Activated CD4-positive, CD25-positive, alpha-beta regulatory T cell treated with anti-CD3 and anti-CD28 coated beads, Interleukin-2, amount 50 U/mL, for 72 hours (primary cell): ENCODE measurements at regions not wholly inside any gene's neighbourhood (a gene's known extent, or its start where the extent isn't known, plus 50 kb on each side); places are given as distances from the start of the nearest gene placed in this dataset.

ENCODE experiments used
- DNase-seq: peaks from one replicate; pipeline ENCODE4 v3.0.0; 2021

GRCh38 chr17:15036238-15036637 is 228.9 kb downstream of the PMP22 start:
- no peak for DNase-seq

DNA sequence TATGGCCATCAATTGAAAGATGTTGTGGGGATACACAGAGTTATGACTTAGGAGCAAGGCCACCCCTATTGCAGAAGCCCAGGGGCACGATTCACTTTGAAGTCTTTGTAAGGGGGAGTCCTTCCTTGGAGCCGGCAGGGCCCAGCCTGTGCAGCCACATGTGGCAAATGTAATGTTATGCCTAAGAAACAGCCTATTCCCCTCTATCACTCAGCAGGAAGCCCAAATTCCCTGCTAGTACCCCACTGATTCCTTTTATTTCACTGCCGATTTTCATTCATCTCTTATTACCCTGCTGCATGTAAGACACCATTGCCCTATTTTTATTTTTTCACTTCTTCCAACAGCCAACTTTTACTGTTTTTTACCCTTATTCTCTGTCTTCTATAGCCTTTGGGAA is 233.2 kb downstream of the PMP22 start:
- DNase-seq: no peak

- no peak for DNase-seq
These were observed 235.7 kb downstream of the PMP22 start for GRCh38 chr17:15029469-15029868.

DNA sequence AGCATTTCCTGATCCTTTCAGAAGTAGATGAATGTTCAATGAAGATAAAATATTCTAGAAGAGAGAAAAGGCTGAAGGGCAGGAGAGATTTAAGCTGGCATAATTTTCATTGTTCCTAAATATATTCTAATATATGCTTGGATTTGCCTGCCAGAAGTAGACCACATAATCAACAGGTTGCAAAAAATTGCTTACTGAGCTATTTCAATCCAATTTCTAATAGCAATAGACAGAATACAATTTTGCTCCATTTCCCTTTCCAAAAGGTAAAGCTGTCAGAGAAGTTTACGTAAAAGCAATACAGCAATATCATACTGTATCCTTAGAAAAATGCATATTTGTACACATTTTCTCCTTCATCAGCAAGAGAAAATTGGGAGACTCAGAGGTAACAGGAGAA is 237.3 kb downstream of the PMP22 start:
- no peak for DNase-seq

GRCh38 chr17:15026088-15026487 is 239.0 kb downstream of the PMP22 start:
- no peak for DNase-seq

DNA sequence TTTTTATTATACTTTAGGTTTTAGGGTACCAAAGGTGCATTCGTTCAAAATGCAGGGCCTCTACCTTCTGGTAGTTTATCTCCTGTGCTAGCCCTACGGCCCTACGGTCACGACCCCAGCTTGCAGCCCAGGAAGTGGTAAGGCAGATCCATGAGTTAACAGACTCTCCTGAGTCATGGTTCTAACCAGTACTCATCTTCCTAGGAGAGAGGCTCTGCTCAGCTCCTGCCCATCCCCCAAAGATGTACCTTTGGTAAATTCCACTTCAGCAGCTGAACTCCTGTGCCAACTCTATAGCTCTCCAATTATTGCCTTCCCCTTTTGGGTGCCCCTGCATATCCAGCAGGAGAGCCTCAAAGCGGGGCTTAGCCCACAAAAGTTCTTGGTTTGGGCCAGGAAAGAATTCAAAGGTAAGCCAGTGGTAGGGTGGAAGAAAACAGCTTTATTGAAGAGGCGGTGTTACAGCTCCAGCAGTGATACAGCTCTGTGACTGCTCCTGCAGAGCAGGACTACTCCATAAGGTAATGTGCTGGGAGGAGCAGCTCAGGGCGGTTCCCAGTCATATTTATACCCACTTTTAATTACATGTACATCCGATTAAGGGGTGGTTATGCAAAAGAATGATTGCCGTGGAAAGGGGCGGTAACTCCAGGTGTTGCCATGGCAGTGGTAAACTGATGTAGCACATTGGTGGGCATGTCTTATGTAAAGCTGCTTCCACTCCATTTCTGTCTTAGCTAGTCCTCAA is 241.4 kb downstream of the PMP22 start:
- no peak for DNase-seq

DNA sequence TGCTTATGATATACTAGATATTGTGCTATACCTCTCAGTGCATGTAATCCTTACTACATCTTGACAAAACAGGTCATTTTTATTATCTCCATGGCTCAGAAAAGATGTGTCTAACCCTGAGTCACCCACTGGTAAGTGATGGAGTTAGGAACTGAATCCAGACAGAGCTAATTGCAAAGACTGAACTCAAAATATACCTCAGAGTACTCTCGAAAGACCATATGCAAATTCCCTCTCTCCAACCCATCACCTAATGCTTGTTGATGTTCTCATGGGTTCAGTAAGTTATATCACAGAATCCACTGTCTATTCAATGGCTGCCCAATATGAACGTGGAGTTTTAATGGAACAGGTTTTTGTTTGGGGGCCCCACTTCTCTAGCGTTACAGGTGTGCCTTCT is 246.0 kb downstream of the PMP22 start:
- DNase-seq: no peak

GRCh38 chr17:15012351-15012980 is 252.7 kb downstream of the PMP22 start:
- no peak for DNase-seq

- no peak for DNase-seq
These were observed 256.0 kb downstream of the PMP22 start for GRCh38 chr17:15009087-15009486.

- no peak for DNase-seq
These were observed 258.0 kb downstream of the PMP22 start for GRCh38 chr17:15007147-15007553.

DNA sequence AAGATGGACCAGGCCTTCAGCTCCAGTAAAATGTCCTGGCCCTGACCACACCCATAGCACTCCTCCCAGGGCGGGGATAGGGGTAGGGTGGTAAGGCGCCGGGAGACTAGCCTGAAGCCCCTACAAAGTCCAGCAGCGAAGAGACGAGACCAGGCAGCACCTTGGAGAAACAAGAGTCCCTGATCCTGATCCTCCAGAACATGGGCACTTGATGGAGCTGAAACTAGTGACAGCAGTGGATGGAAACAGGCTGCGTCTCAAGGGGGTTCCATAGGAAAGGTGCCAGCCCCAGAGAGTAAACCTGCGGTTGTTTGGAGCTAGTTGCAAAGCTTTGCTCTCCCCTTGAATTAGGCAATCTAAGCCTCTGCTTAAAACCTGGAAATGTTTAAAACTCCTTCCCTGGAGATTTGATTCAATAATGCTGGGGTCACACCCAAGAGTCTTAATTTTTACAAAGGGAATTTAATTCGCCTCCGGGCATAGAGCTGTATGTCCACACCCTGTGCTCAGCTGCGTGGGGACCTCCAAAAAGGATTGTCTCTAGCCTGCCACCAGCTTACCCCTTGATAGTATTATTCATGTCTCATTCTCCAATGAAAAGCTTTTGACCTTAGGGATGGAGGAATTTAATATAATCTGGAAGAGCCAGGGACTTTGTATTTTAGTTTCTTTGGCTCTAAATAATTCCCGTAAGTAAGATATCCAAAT is 258.6 kb downstream of the PMP22 start:
- DNase-seq: no peak

DNA sequence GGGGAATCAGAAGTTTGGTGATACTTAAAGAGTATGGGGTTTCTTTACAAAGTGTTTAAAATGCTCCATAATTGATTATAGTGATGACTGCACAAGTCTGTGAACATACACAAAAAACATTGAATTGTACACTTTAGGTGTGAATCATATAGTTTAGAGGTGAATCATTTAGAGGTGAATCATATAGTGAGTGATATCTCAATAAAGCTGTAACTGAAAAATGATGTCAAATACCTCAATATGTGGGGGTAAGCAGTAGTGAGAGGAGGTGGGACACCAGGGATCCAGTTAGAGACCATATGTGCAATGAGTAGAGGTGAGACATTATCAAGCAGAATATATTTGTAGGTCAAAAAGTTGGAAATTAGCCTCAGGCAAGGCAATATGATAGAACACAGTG is 264.5 kb downstream of the PMP22 start:
- no peak for DNase-seq

- no peak for DNase-seq
These were observed 267.8 kb downstream of the PMP22 start for GRCh38 chr17:14997290-14997689.

GRCh38 chr17:14986127-14986526 is 279.0 kb downstream of the PMP22 start:
- no peak for DNase-seq

DNA sequence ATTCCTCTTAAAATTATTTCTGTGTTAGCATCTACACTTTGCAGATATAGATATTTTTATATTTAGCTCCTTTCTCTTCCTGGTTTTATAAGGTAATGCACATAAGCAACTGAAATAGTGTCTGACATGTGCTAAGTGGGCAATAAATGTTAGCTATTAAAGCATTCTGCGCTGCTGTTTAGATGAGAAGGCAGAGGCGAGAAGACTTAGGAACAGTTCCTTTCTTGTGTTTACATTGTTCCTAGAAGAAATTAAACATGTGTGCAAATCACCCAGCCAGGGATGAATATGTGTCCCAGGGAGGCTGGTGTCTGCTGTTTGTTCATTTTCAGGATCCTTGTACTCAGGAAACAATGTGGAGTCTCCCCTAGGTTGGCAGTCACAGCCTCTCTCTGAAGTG is 292.3 kb downstream of the PMP22 start:
- no peak for DNase-seq

DNA sequence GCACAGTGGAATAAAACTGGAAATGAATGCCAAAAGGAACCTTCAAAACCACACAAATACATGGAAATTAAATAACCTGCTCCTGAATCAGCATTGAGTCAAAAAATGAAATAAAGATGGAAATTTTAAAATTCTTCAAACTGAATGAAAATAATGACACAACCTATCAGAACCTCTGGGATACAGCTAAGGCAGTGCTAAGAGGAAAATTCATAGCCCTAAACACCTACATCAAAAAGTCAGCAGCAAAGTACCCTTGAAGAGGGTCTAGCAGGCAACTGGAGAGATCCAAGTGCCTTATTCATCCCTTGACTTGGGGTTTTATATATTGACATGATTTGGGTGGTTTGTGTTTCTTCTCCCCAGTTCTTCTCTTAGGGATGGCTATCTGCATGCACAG is 294.1 kb downstream of the PMP22 start:
- no peak for DNase-seq

DNA sequence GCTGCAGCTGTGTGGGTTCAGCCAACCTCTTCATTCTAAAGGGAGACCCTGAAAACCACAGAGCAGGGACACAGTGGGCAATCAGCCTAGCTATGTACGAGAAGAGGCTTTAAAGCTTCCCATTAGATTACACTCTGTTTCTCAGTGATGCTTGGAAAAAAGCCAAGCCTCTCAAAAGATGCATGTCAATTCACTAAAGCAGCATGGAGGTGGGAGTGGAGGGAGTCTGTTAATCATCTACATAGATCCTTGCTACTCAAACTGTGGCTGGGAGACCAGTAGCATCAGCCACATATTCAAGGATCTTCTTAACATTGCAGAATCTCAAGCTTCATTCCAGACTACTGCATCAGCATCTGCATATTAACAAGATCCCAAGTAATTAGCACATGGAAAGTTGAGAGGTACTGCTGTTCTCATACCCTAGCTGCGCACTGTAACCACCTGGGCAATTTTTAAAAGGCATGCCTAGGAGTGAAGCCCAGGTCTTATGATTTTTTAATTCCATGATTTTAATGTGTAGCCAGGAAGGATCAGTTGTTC is 305.9 kb downstream of the PMP22 start:
- DNase-seq: no peak

DNA sequence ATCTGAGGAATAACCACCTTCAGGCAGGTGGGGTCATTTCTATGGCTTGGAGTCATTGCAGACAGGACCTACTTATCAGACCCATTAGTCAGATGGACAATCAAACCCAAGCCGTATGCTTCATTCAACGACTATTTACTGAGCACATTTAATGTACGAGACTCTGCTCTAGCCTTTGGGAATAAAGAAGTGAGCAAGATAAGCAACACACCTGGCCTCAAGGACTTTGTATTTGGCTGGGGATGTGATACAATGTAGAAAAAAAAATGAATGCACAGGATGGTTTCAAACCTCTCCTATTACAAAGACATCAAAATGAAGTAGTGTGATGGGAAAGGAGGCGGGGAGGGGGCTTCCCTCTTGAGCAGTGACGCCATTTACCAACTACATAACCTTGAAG is 311.7 kb downstream of the PMP22 start:
- no peak for DNase-seq

DNA sequence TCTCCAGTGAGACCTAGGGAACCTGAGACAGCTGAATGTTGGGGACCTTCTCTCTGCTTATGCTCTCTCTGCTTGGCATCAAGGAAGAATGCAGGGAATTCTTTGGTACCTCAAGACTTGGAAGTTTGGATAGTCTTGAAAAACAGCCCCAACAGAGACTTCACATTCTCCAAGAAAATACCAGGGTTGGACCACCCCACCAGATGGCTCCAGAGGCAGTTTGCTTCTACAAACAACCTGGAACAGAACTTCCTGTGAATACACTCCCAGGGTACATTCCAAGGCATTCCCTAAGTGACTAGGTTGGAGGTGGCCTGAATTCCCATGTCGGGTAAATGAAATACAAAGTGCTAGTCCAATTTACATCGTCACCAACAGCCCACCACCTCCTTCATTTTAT is 314.4 kb downstream of the PMP22 start:
- no peak for DNase-seq

- no peak for DNase-seq
These were observed 314.9 kb downstream of the PMP22 start for GRCh38 chr17:14950216-14950615.

DNA sequence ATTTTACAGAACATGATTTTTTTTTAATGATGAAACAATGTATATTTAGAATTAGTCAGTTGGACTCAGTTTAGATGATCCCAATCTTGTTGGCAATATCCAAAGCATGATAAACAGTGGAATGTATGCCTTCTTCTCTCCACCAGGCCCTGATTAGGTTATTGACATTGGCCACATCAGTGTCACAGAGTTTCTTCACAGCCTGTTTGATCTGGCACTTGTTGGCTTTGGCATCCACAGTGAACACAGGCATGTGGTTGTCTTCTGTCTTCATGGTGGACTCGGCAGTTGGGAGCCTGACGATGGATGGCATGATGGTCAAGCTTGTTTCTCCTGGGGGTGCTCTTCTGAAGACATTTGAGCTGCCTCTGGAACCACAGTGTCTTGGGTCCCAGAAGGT is 317.5 kb downstream of the PMP22 start:
- no peak for DNase-seq

DNA sequence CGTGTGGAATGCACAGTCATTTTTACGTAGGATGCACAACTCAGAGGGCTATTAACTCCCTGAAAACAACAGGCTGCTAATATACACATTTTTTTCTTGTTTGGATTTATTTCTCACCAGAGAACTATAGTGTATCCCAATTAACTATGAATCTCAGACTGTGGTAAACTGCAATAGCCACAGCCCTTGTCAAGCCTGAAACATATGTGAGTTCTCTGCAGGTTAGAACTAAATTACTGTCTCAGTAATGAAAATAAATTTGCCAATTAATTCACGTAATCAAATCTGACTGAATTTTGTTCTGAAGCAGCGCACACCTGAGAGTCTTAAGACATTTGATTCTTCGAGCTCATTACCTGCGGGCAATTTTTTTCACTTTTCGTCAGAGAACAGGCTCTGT is 318.6 kb downstream of the PMP22 start:
- no peak for DNase-seq

DNA sequence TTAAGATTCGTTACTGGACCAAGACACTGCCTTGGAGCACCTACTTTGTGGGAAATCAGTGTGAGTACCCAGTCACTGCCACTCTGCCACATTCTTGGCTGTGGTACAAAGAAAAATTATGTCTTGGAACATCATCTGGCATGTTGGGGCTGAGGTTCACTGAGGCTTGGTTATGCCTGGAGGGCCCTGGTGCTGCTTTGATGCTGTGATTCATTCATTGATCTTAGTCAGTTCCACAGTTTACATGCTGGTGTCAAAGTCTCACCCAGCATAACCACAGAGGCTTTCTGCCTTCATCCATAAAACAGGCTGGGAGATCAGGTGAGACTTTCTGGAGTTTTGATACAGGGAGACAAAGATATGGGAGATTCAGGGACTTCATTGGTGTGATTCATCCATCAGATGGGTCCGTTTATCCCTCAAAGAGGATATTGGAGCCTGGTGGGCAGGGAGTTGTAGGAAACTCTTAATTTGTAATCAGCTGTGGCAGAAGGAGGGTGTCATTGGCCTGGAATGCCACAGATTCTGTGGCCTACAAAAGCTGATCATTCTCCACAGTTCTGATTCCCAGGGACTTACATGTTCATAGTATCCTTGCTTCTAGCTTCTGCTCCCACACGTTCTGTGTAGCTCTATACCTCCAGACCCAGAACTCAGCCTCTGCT is 322.5 kb downstream of the PMP22 start:
- no peak for DNase-seq

DNA sequence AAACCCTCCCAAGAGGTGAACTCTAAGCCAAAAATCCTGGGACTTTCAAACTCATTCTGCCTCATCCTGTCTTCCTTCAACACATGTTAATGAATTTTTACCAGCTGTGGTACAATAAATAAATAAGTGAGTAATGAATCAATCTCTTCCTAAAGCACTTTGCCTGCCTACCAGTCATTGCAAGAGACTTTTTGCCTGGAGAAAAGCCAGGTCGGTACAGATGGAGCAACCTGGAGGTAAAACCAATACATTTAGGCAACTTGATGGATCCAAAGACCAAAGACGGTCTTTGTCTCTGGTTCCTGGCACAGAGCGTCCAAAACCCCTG is 324.2 kb downstream of the PMP22 start:
- DNase-seq: no peak
